A549 (cell line): ENCODE measurements at regions not wholly inside any gene's neighbourhood (a gene's known extent, or its start where the extent isn't known, plus 50 kb on each side); places are given as distances from the start of the nearest gene placed in this dataset.

ENCODE experiments used
- ATAC-seq, 2 experiments: fragments of 200-7000 bp in 1 of 2; fragments of >200 bp in 1 of 2; cut with Nextera tagmentation in 1 of 2; cut with Tn5 transposase in 1 of 2; 3 replicates each; pipeline versions ENCODE4 v1.8.0 to v1.9.1; 2018 to 2020; ENCODE audit warnings: mild to moderate bottlenecking in 1 of 2, moderate library complexity in 1 of 2
- CTCF ChIA-PET: fragments of 300-600 bp; sonication (Branson Sonifier 250); formaldehyde crosslinking; extraction: SDS; loops from one replicate; lab custom pipeline; 2021; ENCODE audit warnings: antibody characterized with exemption, inconsistent platforms; lab: Yijun Ruan, JAX
- POLR2A ChIA-PET: fragments of 350-600 bp; formaldehyde crosslinking; extraction: SDS; loops from one replicate; lab custom pipeline; 2021; ENCODE audit warnings: antibody characterized with exemption, inconsistent platforms; lab: Yijun Ruan, JAX
- DNase-seq, 2 experiments: peaks; one replicate each; pipeline versions ENCODE4 v3.0.0 to v3.0.0-alpha.2; 2011 to 2016; ENCODE audit warnings: low read depth in 1 of 2, low spot score in 1 of 2
- FAIRE-seq: peaks from 2 replicates; lab custom pipeline; 2011; peaks lifted over from hg19 to GRCh38; lab: Jason Lieb, UNC
- H3K27ac ChIP-seq, 2 experiments: fragments of >200 bp; sonication (Bioruptor Twin); formaldehyde crosslinking; 3 replicates each; pipeline ENCODE4 v1.5.1; 2016 to 2017
- H3K4me1 ChIP-seq: fragments of >200 bp; sonication (Bioruptor Twin); formaldehyde crosslinking; 3 replicates; pipeline ENCODE4 v1.6.1; 2016
- H3K4me2 ChIP-seq: fragments of >200 bp; sonication (Bioruptor Twin); formaldehyde crosslinking; 3 replicates; pipeline ENCODE4 v1.6.1; 2016
- H3K4me3 ChIP-seq: fragments of >200 bp; sonication (Bioruptor Twin); formaldehyde crosslinking; 3 replicates; pipeline ENCODE4 v1.5.1; 2016
- H3K9me3 ChIP-seq: fragments of >200 bp; sonication (Bioruptor Twin); formaldehyde crosslinking; 3 replicates; pipeline ENCODE4 v1.6.1; 2016
- BHLHE40 ChIP-seq: IDR thresholded peaks from 2 replicates; pipeline ENCODE4 v1.6.1; 2012; ENCODE audit warnings: low read depth, low read length, inconsistent platforms
- EHMT2 ChIP-seq: fragments of 200-600 bp; sonication (generic); IDR thresholded peaks from 2 replicates; pipeline ENCODE4 v1.6.1; 2016; ENCODE audit warnings: antibody characterized with exemption, low read depth, mild to moderate bottlenecking, moderate library complexity
- EP300 ChIP-seq, 2 experiments: fragments of >200 bp; sonication (Bioruptor Twin); formaldehyde crosslinking; IDR thresholded peaks; 2 replicates in 1 of 2; 3 replicates in 1 of 2; pipeline ENCODE4 v1.6.1; 2016 to 2017
- ESRRA ChIP-seq: fragments of 150-350 bp; IDR thresholded peaks from 2 replicates; pipeline ENCODE4 v1.6.1; 2014; ENCODE audit warnings: mild to moderate bottlenecking, low read length, borderline replicate concordance
- FOSL2 ChIP-seq, 2 experiments: fragments of 450-650 bp in 1 of 2; fragments of >200 bp in 1 of 2; sonication (Bioruptor Twin) in 1 of 2; formaldehyde crosslinking; IDR thresholded peaks; 2 replicates each; pipeline versions ENCODE4 v1.5.0 to v1.6.1; 2016 to 2020; ENCODE audit warnings: mild to moderate bottlenecking in 1 of 2, moderate library complexity in 1 of 2
- FOXS1 ChIP-seq: fragments of 250-450 bp; sonication (Bioruptor Pico); IDR thresholded peaks from 2 replicates; pipeline ENCODE4 v1.5.0; 2020; ENCODE audit warnings: mild to moderate bottlenecking, moderate library complexity
- GATA3 ChIP-seq: IDR thresholded peaks from 2 replicates; pipeline ENCODE4 v1.6.1; 2012; ENCODE audit warnings: borderline replicate concordance
- HEYL ChIP-seq: fragments of 250-450 bp; sonication (Bioruptor Pico); IDR thresholded peaks from 2 replicates; pipeline ENCODE4 v1.8.0; 2021; ENCODE audit warnings: mild to moderate bottlenecking, moderate library complexity
- HOXB13 ChIP-seq: fragments of 250-450 bp; sonication (Bioruptor Pico); IDR thresholded peaks from 2 replicates; pipeline ENCODE4 v1.5.0; 2020; ENCODE audit warnings: low read depth, mild to moderate bottlenecking, moderate library complexity
- HOXB5 ChIP-seq: fragments of 250-450 bp; sonication (Bioruptor Pico); IDR thresholded peaks from 2 replicates; pipeline ENCODE4 v1.5.0; 2020; ENCODE audit warnings: mild to moderate bottlenecking, moderate library complexity
- JUN ChIP-seq, 2 experiments: fragments of >200 bp; sonication (Bioruptor Twin); formaldehyde crosslinking; IDR thresholded peaks; 2 replicates in 1 of 2; 3 replicates in 1 of 2; pipeline ENCODE4 v1.6.1; 2016 to 2017
- KDM1A ChIP-seq: fragments of 200-600 bp; sonication (generic); IDR thresholded peaks from 2 replicates; pipeline ENCODE4 v1.6.1; 2016; ENCODE audit warnings: low read depth, mild to moderate bottlenecking
- MAFK ChIP-seq: fragments of 450-650 bp; IDR thresholded peaks from 2 replicates; pipeline ENCODE4 v1.6.1; 2014; ENCODE audit not compliant: partially characterized antibody
- MAZ ChIP-seq: fragments of 150-350 bp; IDR thresholded peaks from 2 replicates; pipeline ENCODE4 v1.6.1; 2014; ENCODE audit warnings: antibody characterized with exemption, low read depth, low read length, borderline replicate concordance
- NR3C1 ChIP-seq: fragments of >200 bp; sonication (Bioruptor Twin); formaldehyde crosslinking; IDR thresholded peaks from 3 replicates; pipeline ENCODE4 v1.6.1; 2017
- POLR2AphosphoS2 ChIP-seq: conservative IDR thresholded peaks from 2 replicates; pipeline ENCODE4 v1.6.1; 2012; ENCODE audit warnings: low read length, improper control_type of control experiment, inconsistent platforms
- RAD21 ChIP-seq, 2 experiments: fragments of >200 bp in 1 of 2; sonication (Bioruptor Twin) in 1 of 2; formaldehyde crosslinking in 1 of 2; IDR thresholded peaks in 1 of 2; conservative IDR thresholded peaks in 1 of 2; 2 replicates in 1 of 2; 3 replicates in 1 of 2; pipeline ENCODE4 v1.6.1; 2012 to 2018; ENCODE audit warnings: inconsistent platforms in 1 of 2
- RARB ChIP-seq: fragments of 250-450 bp; sonication (Bioruptor Pico); IDR thresholded peaks from 2 replicates; pipeline ENCODE4 v1.8.0; 2021; ENCODE audit warnings: mild to moderate bottlenecking, moderate library complexity
- RFX5 ChIP-seq: fragments of 450-650 bp; IDR thresholded peaks from 2 replicates; pipeline ENCODE4 v1.7.1; 2014; ENCODE audit warnings: antibody characterized with exemption, mild to moderate bottlenecking, moderate library complexity
- RNF2 ChIP-seq: fragments of 200-600 bp; sonication (generic); IDR thresholded peaks from 2 replicates; pipeline ENCODE4 v1.6.1; 2016; ENCODE audit warnings: low read depth, mild to moderate bottlenecking, antibody characterized with exemption, moderate library complexity, borderline replicate concordance
- SMC3 ChIP-seq: fragments of >200 bp; sonication (Bioruptor Twin); formaldehyde crosslinking; IDR thresholded peaks from 3 replicates; pipeline ENCODE4 v1.6.1; 2018; ENCODE audit warnings: inconsistent platforms
- ZFP36 ChIP-seq: fragments of 450-650 bp; IDR thresholded peaks from 2 replicates; pipeline ENCODE4 v1.6.1; 2014; ENCODE audit warnings: borderline replicate concordance; ENCODE audit not compliant: partially characterized antibody
- WGBS: methylation state at CpG from one replicate; pipeline ENCODE4 v1.1.6; 2017; ENCODE audit errors: missing lambda C conversion rate; 5-methylcytosine and 5-hydroxymethylcytosine counted together
- TF ChIP-seq, protein P1 (sequence below): fragments of 250-450 bp; sonication (Bioruptor Pico); IDR thresholded peaks from 2 replicates; pipeline ENCODE4 v1.5.0; 2021; ENCODE audit warnings: mild to moderate bottlenecking, moderate library complexity, borderline replicate concordance
- TF ChIP-seq, protein P2 (sequence below): fragments of >200 bp; sonication (Bioruptor Twin); formaldehyde crosslinking; IDR thresholded peaks from 3 replicates; pipeline ENCODE4 v1.6.1; 2016
- TF ChIP-seq, protein P3 (sequence below): fragments of 200-600 bp; sonication (generic); IDR thresholded peaks from 2 replicates; pipeline ENCODE4 v1.6.1; 2016; ENCODE audit warnings: antibody characterized with exemption, mild to moderate bottlenecking, moderate library complexity

DNA sequence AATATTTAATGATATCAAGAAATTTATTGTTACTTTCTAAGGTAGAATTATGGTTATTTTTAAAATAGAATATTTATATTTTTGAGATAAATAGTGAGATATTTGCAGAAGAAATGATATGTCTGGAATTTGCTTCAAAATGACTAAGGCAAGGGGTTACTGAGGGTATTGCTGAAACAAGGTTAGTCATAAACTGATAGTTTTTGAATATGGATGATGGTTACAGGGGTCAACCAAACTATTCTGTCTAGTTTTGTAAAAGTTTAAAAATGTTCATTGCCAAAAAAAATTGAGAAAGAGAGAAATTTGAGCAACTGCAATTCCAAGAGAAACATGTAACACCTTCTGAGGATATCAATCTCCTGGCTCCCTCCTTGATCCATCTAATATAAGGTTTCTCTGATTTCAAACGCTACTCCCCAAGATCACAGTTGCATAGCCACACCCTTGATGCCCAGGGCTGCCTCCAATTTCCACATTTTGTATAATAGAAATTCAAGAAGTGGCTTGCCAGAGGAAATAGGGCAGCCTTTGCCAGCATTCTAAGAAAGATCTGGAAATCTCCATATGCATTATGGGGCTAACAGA lies 159.4 kb upstream of the NAMPT start:
- H3K4me3 ChIP-seq, result no peak overlapping the region

DNA sequence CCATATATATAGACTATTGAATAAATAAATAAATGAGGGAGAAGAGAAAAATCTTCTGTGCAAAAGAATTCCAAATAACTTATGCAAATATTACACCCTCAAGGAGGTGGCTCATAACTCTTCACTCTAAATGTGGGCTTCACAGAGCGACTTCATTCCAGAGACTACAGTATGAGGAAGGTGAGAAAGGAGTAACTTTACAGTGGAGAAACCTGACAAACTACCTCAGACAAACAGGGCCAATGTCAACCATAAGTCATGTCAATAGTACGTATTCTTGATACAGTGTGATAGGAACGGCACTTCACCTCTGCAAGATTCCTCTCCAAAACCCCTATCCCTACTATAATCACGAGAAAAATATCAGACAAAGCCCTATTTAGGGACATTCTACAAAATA lies 158.4 kb upstream of the NAMPT start:
- no peak for DNase-seq
- ChIA-PET POLR2A (no interaction called here), CTCF (no interaction called here)
- no peak overlapping the region for H3K27ac ChIP-seq
- no peak for FAIRE-seq
- no peak for ATAC-seq
- no peak overlapping the region for H3K4me2 ChIP-seq
- peaks cover 10% of the 10 kb centered on the region; the same call in 2 of the 3 replicates for H3K4me1 ChIP-seq
- TF ChIP-seq HOXB13 (CRISPR knock-in tag), result no peak
- no peak for TF ChIP-seq RAD21 (conservative IDR thresholded peaks at IDR 0.05 in 1 of 2, IDR thresholded peaks at IDR 0.05 in 1 of 2)
- no peak for TF ChIP-seq BHLHE40
- TF ChIP-seq JUN (IDR thresholded peaks at IDR 0.05), result no peak
- no peak for TF ChIP-seq RARB
- no peak for TF ChIP-seq FOXS1
- no peak for TF ChIP-seq POLR2AphosphoS2
- no peak for TF ChIP-seq EHMT2
- no peak for TF ChIP-seq HOXB5
- TF ChIP-seq MAFK, result no peak
- no peak for TF ChIP-seq ESRRA
- TF ChIP-seq MAZ, result no peak
- TF ChIP-seq GATA3, result no peak
- no peak for TF ChIP-seq RNF2
- no peak for TF ChIP-seq KDM1A
- TF ChIP-seq, protein P1, sequence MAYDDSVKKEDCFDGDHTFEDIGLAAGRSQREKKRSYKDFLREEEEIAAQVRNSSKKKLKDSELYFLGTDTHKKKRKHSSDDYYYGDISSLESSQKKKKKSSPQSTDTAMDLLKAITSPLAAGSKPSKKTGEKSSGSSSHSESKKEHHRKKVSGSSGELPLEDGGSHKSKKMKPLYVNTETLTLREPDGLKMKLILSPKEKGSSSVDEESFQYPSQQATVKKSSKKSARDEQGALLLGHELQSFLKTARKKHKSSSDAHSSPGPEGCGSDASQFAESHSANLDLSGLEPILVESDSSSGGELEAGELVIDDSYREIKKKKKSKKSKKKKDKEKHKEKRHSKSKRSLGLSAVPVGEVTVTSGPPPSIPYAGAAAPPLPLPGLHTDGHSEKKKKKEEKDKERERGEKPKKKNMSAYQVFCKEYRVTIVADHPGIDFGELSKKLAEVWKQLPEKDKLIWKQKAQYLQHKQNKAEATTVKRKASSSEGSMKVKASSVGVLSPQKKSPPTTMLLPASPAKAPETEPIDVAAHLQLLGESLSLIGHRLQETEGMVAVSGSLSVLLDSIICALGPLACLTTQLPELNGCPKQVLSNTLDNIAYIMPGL (CRISPR knock-in tag), result no peak
- TF ChIP-seq, all 56 proteins: peak for 0
- 67% methylated on average over 4 of the region's 4 CpGs for WGBS
- Histone ChIP-seq H3K9me3 (0 out of 3 replicates have a peak, but pooled peaks cover 4% of the 10 kb centered on the region), H3K4me3 (no peak overlapping the region)

More for the DNA sequence above, 159.4 kb upstream of the NAMPT start:
- FAIRE-seq (no peak), DNase-seq (no peak), ATAC-seq (no peak)
- CTCF ChIA-PET, result no interaction called here
- POLR2A ChIA-PET, result no interaction called here
- no peak overlapping the region for H3K27ac ChIP-seq
- H3K9me3 ChIP-seq, result 0 out of 3 replicates have a peak, but pooled peaks cover 4% of the 10 kb centered on the region
- H3K4me1 ChIP-seq, result peaks cover 20% of the 10 kb centered on the region
- H3K4me2 ChIP-seq, result no peak overlapping the region
- no peak for TF ChIP-seq FOSL2 (IDR thresholded peaks at IDR 0.05)
- no peak for TF ChIP-seq FOSL2 (CRISPR knock-in tag; IDR thresholded peaks at IDR 0.05)
- TF ChIP-seq HEYL (CRISPR knock-in tag), result no peak
- no peak for TF ChIP-seq SMC3
- no peak for TF ChIP-seq ESRRA
- TF ChIP-seq, protein P2, sequence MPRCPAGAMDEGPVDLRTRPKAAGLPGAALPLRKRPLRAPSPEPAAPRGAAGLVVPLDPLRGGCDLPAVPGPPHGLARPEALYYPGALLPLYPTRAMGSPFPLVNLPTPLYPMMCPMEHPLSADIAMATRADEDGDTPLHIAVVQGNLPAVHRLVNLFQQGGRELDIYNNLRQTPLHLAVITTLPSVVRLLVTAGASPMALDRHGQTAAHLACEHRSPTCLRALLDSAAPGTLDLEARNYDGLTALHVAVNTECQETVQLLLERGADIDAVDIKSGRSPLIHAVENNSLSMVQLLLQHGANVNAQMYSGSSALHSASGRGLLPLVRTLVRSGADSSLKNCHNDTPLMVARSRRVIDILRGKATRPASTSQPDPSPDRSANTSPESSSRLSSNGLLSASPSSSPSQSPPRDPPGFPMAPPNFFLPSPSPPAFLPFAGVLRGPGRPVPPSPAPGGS, result no peak
- 65% methylated on average over 1 of the region's 1 CpG for WGBS

DNA sequence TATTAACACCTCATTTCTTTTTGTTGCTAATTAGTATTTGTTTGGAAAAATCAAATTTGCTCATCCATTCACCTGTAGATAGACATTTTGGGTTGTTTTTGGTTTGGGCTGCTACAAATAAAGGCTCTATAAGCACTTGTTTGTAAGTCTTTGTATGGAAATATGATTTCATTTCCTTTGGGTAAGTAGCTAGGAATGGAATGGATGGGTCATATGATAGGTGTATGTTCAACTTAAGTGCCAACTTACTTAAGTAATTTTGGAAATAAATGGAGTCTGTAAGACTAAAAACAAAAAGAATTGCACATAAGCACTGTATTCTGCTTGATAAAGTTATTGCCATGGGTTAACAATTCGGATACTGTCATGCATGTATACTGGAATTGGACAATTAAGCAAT lies 157.7 kb upstream of the NAMPT start:
- CTCF ChIA-PET, result no interaction called here
- no peak for ATAC-seq
- H3K9me3 ChIP-seq, result no peaks in the 10 kb centered on the region
- WGBS, result 70% methylated on average over 1 of the region's 1 CpG
- H3K4me3 ChIP-seq, result no peak overlapping the region
- H3K4me1 ChIP-seq, result peaks cover 3% of the 10 kb centered on the region; the same call in 2 of the 3 replicates
- POLR2A ChIA-PET, result no interaction called here
- H3K4me2 ChIP-seq, result no peak overlapping the region
- H3K27ac ChIP-seq, result no peak overlapping the region
- no peak for FAIRE-seq
- DNase-seq, result no peak
- TF ChIP-seq FOXS1 (no peak), EHMT2 (no peak), EP300 (IDR thresholded peaks at IDR 0.05) (no peak), ZFP36 (no peak), RNF2 (no peak), RFX5 (no peak), MAFK (no peak), GATA3 (no peak), KDM1A (no peak), NR3C1 (no peak), FOSL2 (IDR thresholded peaks at IDR 0.05) (no peak), FOSL2 (CRISPR knock-in tag; IDR thresholded peaks at IDR 0.05) (no peak)
- TF ChIP-seq, protein P3, sequence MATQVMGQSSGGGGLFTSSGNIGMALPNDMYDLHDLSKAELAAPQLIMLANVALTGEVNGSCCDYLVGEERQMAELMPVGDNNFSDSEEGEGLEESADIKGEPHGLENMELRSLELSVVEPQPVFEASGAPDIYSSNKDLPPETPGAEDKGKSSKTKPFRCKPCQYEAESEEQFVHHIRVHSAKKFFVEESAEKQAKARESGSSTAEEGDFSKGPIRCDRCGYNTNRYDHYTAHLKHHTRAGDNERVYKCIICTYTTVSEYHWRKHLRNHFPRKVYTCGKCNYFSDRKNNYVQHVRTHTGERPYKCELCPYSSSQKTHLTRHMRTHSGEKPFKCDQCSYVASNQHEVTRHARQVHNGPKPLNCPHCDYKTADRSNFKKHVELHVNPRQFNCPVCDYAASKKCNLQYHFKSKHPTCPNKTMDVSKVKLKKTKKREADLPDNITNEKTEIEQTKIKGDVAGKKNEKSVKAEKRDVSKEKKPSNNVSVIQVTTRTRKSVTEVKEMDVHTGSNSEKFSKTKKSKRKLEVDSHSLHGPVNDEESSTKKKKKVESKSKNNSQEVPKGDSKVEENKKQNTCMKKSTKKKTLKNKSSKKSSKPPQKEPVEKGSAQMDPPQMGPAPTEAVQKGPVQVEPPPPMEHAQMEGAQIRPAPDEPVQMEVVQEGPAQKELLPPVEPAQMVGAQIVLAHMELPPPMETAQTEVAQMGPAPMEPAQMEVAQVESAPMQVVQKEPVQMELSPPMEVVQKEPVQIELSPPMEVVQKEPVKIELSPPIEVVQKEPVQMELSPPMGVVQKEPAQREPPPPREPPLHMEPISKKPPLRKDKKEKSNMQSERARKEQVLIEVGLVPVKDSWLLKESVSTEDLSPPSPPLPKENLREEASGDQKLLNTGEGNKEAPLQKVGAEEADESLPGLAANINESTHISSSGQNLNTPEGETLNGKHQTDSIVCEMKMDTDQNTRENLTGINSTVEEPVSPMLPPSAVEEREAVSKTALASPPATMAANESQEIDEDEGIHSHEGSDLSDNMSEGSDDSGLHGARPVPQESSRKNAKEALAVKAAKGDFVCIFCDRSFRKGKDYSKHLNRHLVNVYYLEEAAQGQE, result no peak
